ENCODE measurements at regions not wholly inside any gene's neighbourhood (a gene's known extent, or its start where the extent isn't known, plus 50 kb on each side); places are given as distances from the start of the nearest gene placed in this dataset.

DNA sequence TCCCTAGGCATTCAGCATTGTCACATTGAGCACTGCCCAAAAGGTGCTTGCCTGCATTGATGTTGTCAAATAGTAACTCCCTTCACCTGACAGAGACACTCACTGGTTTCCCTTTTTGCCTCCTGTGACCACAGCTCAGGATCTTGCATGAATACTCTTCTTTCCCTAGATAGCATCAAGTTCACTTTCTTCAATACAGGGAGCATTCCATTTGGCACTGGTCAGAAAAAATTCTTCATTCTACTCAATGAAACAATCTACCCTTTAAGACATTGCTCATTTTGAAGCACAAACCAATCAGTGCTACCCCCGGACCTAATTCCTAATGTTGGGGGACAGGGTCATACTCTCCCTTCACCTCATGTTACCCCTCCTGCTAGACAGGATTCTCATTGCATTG, 319.0 kb upstream of the SNX7 start:
- TF ChIP-seq, protein P1, sequence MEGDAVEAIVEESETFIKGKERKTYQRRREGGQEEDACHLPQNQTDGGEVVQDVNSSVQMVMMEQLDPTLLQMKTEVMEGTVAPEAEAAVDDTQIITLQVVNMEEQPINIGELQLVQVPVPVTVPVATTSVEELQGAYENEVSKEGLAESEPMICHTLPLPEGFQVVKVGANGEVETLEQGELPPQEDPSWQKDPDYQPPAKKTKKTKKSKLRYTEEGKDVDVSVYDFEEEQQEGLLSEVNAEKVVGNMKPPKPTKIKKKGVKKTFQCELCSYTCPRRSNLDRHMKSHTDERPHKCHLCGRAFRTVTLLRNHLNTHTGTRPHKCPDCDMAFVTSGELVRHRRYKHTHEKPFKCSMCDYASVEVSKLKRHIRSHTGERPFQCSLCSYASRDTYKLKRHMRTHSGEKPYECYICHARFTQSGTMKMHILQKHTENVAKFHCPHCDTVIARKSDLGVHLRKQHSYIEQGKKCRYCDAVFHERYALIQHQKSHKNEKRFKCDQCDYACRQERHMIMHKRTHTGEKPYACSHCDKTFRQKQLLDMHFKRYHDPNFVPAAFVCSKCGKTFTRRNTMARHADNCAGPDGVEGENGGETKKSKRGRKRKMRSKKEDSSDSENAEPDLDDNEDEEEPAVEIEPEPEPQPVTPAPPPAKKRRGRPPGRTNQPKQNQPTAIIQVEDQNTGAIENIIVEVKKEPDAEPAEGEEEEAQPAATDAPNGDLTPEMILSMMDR (IDR thresholded peaks at IDR 0.05): no peak
- TF ChIP-seq EZH2 (IDR thresholded peaks at IDR 0.05) (no peak), EZH2phosphoT487 (IDR thresholded peaks at IDR 0.05) (no peak)

Data from neural progenitor cell (in vitro differentiated cells).